Kidney capillary endothelial cell (primary cell): ENCODE measurements at regions not wholly inside any gene's neighbourhood (a gene's known extent, or its start where the extent isn't known, plus 50 kb on each side); places are given as distances from the start of the nearest gene placed in this dataset.
A peak's percentile ranks its signal among the peaks of the same experiment; 100 is the strongest.
"Not testable (repeated sequence)": the region's sequence is repeated elsewhere in the genome, so short reads cannot be mapped to it uniquely, and the experiment has no call there.

Experiments
- DNase-seq: peaks from one replicate; pipeline ENCODE4 v3.0.0-alpha.2; 2018; ENCODE audit warnings: low spot score

GRCh38 chr7:85415743-85416142, 228.9 kb upstream of the SEMA3D start:
- DNase-seq, result no peak

GRCh38 chr7:85413718-85414117, 226.9 kb upstream of the SEMA3D start:
- DNase-seq, result no peak

- no peak for DNase-seq
Measured at GRCh38 chr7:85412912-85413311, 226.1 kb upstream of the SEMA3D start.

- DNase-seq, result no peak
Measured at GRCh38 chr7:85407391-85407790, 220.5 kb upstream of the SEMA3D start.

GRCh38 chr7:85405016-85405902, 218.4 kb upstream of the SEMA3D start:
- peak; percentile 0 for DNase-seq

- DNase-seq, result no peak
Measured at GRCh38 chr7:85396676-85397075, 209.8 kb upstream of the SEMA3D start.

- DNase-seq, result no peak
Measured at GRCh38 chr7:85392789-85393188, 205.9 kb upstream of the SEMA3D start.

GRCh38 chr7:85392326-85392725, 205.5 kb upstream of the SEMA3D start:
- no peak for DNase-seq

- no peak for DNase-seq
Measured at GRCh38 chr7:85386460-85386859, 199.6 kb upstream of the SEMA3D start.

GRCh38 chr7:85384392-85384791, 197.5 kb upstream of the SEMA3D start:
- DNase-seq, result no peak

GRCh38 chr7:85381212-85381611, 194.4 kb upstream of the SEMA3D start:
- no peak for DNase-seq

GRCh38 chr7:85376589-85376988, 189.7 kb upstream of the SEMA3D start:
- DNase-seq, result no peak

- DNase-seq, result no peak
Measured at GRCh38 chr7:85356916-85357315, 170.1 kb upstream of the SEMA3D start.

- DNase-seq, result no peak
Measured at GRCh38 chr7:85343484-85343883, 156.6 kb upstream of the SEMA3D start.

- DNase-seq, result no peak
Measured at GRCh38 chr7:85342781-85343180, 155.9 kb upstream of the SEMA3D start.

GRCh38 chr7:85341973-85342372, 155.1 kb upstream of the SEMA3D start:
- DNase-seq, result no peak

- DNase-seq, result no peak
Measured at GRCh38 chr7:85341121-85341520, 154.3 kb upstream of the SEMA3D start.

GRCh38 chr7:85336086-85336485, 149.2 kb upstream of the SEMA3D start:
- no peak for DNase-seq

GRCh38 chr7:85335113-85335512, 148.3 kb upstream of the SEMA3D start:
- DNase-seq, result not testable (repeated sequence)

- DNase-seq, result no peak
Measured at GRCh38 chr7:85328456-85328998, 141.7 kb upstream of the SEMA3D start.

GRCh38 chr7:85324145-85324799, 137.4 kb upstream of the SEMA3D start:
- DNase-seq, result no peak

GRCh38 chr7:85322252-85322651, 135.4 kb upstream of the SEMA3D start:
- no peak for DNase-seq
